K562 (cell line): ENCODE measurements at regions not wholly inside any gene's neighbourhood (a gene's known extent, or its start where the extent isn't known, plus 50 kb on each side); places are given as distances from the start of the nearest gene placed in this dataset.

Source experiments
- CREM ChIP-seq: IDR thresholded peaks from 2 replicates; pipeline ENCODE4 v1.6.1; 2014; ENCODE audit warnings: antibody characterized with exemption, low read depth
- ELK3 ChIP-seq: fragments of 450-650 bp; formaldehyde crosslinking; IDR thresholded peaks from 2 replicates; pipeline ENCODE4 v1.4.0; 2020; ENCODE audit warnings: mild to moderate bottlenecking
- JUNB ChIP-seq: fragments of 450-650 bp; formaldehyde crosslinking; conservative IDR thresholded peaks from 2 replicates; pipeline ENCODE4 v1.4.0; 2020; ENCODE audit warnings: mild to moderate bottlenecking
- NFE2L1 ChIP-seq: fragments of 450-650 bp; IDR thresholded peaks from 2 replicates; pipeline ENCODE4 v1.6.1; 2016; ENCODE audit warnings: missing genetic modification characterization, low read depth, mild to moderate bottlenecking, missing compliant biosample characterization, moderate library complexity, borderline replicate concordance
- POLR2A ChIP-seq: fragments of 450-650 bp; conservative IDR thresholded peaks from 2 replicates; pipeline ENCODE4 v1.6.1; 2016
- ZNF253 ChIP-seq: fragments of 250-450 bp; sonication (Bioruptor Pico); conservative IDR thresholded peaks from 2 replicates; pipeline ENCODE4 v1.6.1; 2021; ENCODE audit warnings: mild to moderate bottlenecking

GRCh38 chr6:150527100-150527499 is 72.6 kb upstream of the PLEKHG1 start:
- TF ChIP-seq JUNB: no peak
- no peak for TF ChIP-seq CREM
- no peak for TF ChIP-seq ELK3 (CRISPR knock-in tag)
- TF ChIP-seq NFE2L1 (tag): no peak
- TF ChIP-seq ZNF253 (CRISPR knock-in tag): no peak
- no peak for TF ChIP-seq POLR2A
